WTC11 (cell line): ENCODE measurements at regions not wholly inside any gene's neighbourhood (a gene's known extent, or its start where the extent isn't known, plus 50 kb on each side); places are given as distances from the start of the nearest gene placed in this dataset.

Source experiments
- CTCF ChIP-seq: fragments of 200-600 bp; IDR thresholded peaks from 2 replicates; pipeline ENCODE4 v1.8.0; 2022; ENCODE audit warnings: antibody characterized with exemption
- ETV6 ChIP-seq: sonication (generic); formaldehyde crosslinking; IDR thresholded peaks from 2 replicates; pipeline ENCODE4 v1.8.1; 2022; ENCODE audit warnings: mild to moderate bottlenecking, missing genetic modification reagents
- FOXJ3 ChIP-seq: sonication (generic); formaldehyde crosslinking; IDR thresholded peaks from 2 replicates; pipeline ENCODE4 v1.9.0; 2021; ENCODE audit warnings: missing genetic modification reagents, mild to moderate bottlenecking, borderline replicate concordance
- IRF2 ChIP-seq: sonication (generic); formaldehyde crosslinking; IDR thresholded peaks from 2 replicates; pipeline ENCODE4 v1.8.0; 2022; ENCODE audit warnings: low read depth, missing genetic modification reagents, borderline replicate concordance
- JUN ChIP-seq: sonication (generic); formaldehyde crosslinking; IDR thresholded peaks from 2 replicates; pipeline ENCODE4 v1.8.0; 2023; ENCODE audit warnings: mild to moderate bottlenecking, missing genetic modification reagents
- MYBL2 ChIP-seq: sonication (generic); formaldehyde crosslinking; IDR thresholded peaks from 2 replicates; pipeline ENCODE4 v1.8.1; 2023; ENCODE audit warnings: mild to moderate bottlenecking, moderate library complexity, missing genetic modification reagents
- NFYB ChIP-seq: sonication (generic); formaldehyde crosslinking; conservative IDR thresholded peaks from 2 replicates; pipeline ENCODE4 v1.8.0; 2022; ENCODE audit warnings: low read depth, missing genetic modification reagents
- ZNF263 ChIP-seq: sonication (generic); formaldehyde crosslinking; IDR thresholded peaks from 2 replicates; pipeline ENCODE4 v1.8.1; 2022; ENCODE audit warnings: low read depth, mild to moderate bottlenecking, moderate library complexity, missing genetic modification reagents
- ZNF416 ChIP-seq: fragments of 250-450 bp; sonication (Bioruptor Pico); IDR thresholded peaks from 2 replicates; pipeline ENCODE4 v1.9.0; 2021; ENCODE audit warnings: mild to moderate bottlenecking, inconsistent platforms
- TF ChIP-seq, protein P1 (sequence below): sonication (generic); formaldehyde crosslinking; IDR thresholded peaks from 2 replicates; pipeline ENCODE4 v1.8.0; 2022; ENCODE audit warnings: mild to moderate bottlenecking, missing genetic modification reagents
- TF ChIP-seq, protein P2 (sequence below): sonication (generic); formaldehyde crosslinking; IDR thresholded peaks from 2 replicates; pipeline ENCODE4 v1.8.0; 2022; ENCODE audit warnings: mild to moderate bottlenecking, missing genetic modification reagents

GRCh38 chr5:84618262-84618661 is 233.6 kb upstream of the EDIL3 start:
- TF ChIP-seq CTCF (no peak), ZNF416 (CRISPR knock-in tag) (no peak), FOXJ3 (CRISPR knock-in tag) (no peak), ZNF263 (no peak), NFYB (CRISPR knock-in tag) (no peak), JUN (CRISPR knock-in tag) (no peak), MYBL2 (CRISPR knock-in tag) (no peak), IRF2 (no peak), ETV6 (CRISPR knock-in tag) (no peak)
- TF ChIP-seq, protein P1, sequence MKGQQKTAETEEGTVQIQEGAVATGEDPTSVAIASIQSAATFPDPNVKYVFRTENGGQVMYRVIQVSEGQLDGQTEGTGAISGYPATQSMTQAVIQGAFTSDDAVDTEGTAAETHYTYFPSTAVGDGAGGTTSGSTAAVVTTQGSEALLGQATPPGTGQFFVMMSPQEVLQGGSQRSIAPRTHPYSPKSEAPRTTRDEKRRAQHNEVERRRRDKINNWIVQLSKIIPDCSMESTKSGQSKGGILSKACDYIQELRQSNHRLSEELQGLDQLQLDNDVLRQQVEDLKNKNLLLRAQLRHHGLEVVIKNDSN (CRISPR knock-in tag) = no peak
- TF ChIP-seq, protein P2, sequence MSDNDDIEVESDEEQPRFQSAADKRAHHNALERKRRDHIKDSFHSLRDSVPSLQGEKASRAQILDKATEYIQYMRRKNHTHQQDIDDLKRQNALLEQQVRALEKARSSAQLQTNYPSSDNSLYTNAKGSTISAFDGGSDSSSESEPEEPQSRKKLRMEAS (CRISPR knock-in tag) = no peak
